Stimulated activated CD4-positive, alpha-beta T cell treated with anti-CD3 and anti-CD28 coated beads, Interleukin-12 subunit alpha, Interleukin-12 subunit beta, amount 100 ng/mL, for 48 hours (primary cell): ENCODE measurements at regions not wholly inside any gene's neighbourhood (a gene's known extent, or its start where the extent isn't known, plus 50 kb on each side); places are given as distances from the start of the nearest gene placed in this dataset.
A peak's percentile ranks its signal among the peaks of the same experiment; 100 is the strongest.

Source experiments
- DNase-seq, 3 donors: peaks; one replicate each; pipeline ENCODE4 v3.0.0-alpha.2; 2020; ENCODE audit warnings: low read depth in 2 of 3, low spot score in 1 of 3

DNA sequence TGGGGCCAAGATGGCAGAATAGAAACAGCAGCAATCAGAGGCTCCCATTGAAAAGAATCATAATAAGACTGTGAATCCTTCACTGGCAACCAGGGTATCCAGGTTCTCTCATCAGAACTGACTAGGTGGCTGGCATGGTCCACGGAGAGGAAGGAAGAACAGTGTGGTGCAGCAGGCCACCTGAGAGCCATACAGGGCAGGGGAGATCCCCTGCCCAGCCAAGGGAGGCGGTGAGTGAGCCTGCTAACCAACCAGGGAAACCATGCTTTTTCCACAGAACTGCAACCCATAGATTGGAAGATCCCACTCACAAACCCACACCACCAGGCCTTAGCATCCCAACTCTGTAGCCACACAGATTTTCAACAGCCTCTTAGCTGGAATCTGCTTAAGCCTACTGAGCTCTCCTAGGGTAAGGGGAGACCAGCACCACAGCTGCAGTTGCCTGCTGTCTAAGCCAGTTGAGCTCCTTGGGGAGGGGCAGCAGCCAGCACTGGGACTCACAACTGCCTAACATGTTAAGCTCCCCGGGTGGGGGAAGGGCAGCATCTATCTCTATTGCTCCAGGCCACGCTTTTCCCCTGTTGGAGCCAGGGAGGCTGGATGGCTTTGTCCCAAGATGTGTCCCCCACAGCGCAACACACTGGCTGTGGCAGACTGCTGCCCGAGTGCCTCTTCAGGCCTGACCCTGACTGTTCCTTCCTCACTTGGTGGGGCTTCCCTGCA, 342.6 kb upstream of the CCDC196 start:
- no peak for DNase-seq

DNA sequence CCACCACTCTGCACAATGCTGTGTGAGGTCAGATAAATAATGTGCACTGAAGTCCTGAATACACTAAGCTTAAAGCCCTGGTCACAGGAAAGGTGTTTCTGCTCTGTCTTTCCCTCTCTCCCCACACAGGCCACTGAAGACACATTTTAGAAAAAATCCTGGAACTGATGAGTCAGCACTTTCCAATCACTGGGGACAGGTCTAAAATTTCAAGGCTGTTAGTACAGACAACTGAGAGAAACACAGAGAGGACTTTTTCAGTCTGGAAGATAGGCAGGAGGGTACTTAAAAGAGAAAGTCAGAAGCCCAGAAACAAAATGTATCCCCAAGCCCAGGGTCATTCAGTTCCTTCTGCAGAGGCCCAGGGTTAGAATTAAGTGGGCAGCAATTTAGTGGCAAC, 333.9 kb upstream of the CCDC196 start:
- DNase-seq: no peak

DNA sequence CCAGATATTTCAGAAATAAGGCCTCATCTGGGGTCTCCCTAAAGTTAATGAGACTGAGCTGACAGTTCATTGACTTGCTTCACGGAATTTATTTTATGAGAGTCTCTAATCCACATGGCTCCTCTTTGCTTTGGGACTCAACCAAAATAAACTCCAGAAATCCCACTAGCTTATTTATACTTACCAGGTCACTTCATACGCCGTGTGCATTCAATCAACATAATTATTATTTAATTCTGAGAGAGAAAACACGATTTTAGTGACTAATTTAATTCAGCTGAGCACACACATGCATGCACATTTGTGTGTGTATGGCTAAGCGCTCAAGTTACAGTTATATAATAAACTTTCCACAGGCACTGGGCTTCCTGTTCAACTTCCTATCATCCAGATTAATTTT, 333.4 kb upstream of the CCDC196 start:
- no peak for DNase-seq

DNA sequence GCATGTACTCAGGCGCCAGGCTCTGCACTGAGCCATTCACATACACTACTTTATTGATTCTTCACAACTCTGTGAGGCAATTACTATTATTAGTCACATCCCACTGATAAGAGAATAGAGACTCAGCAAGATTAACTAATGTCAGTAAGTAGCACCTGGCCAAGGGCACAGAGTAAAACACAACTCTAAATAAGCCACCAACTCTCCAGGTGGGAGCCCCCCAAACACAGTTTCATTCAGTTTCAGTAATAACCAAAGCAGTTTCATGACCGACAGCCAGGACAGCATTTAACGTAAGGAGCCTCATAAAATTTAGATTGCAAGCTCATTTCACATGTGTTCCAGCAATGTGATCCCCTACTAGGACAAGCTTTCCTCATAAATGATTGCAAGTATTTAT, 323.1 kb upstream of the CCDC196 start:
- DNase-seq: no peak

DNA sequence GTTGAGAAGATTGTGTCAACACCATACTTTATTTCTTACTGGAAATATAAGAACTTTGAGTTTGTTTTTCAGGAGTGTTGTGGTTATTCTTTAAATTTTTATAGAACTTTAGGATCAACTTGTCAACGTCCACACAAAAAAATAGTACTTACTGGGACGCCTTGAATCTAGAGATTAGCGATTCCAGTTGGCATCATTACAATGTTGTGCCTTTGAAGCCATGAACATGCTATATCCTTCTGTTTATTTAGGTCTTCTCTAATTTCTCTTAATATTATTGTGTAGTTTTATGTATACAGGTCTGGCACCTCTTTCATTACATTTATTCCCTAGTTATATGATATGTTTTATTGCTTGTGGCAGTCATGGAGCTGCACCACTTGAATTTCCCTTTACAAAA, 320.8 kb upstream of the CCDC196 start:
- DNase-seq: no peak

DNA sequence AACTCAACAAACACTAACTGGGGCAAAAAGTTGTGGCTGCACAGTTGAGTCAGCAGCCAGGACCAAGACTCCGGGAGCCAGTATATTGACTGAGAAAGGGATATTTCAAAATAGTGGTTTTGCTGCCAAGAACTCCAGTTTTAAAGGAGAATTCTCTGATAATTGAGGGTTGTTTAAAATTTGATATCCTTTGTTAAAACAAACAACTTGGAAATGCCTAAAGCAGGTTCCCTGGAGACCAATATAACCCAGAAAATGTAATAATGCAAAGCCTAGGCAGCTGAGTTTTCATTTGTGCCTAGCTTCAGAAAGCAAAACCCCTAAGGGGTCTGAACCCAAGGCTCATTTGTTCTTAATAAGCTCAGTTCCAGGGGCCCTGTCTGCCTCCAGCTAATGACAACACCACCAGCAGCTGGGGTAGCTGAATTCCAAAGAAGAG, 311.7 kb upstream of the CCDC196 start:
- no peak for DNase-seq

DNA sequence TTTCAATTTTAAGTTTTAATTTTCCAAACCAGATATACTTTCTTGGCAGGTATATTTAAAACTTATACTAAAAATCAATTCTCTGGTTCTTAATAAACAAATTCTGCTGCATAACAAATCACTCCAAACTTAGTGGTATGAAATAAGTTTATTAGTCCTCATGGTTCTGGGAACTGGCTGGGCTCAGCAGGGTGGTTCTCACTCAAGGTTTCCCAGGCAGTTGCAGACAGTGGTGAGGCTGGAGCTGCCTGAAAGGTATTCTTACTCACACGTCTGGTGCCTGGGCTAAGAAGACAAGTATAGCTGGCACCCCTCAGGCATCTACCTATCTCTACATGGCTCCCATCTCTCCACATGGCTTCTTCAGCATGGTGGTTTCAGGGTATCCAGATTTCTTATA, 308.2 kb upstream of the CCDC196 start:
- DNase-seq: no peak

DNA sequence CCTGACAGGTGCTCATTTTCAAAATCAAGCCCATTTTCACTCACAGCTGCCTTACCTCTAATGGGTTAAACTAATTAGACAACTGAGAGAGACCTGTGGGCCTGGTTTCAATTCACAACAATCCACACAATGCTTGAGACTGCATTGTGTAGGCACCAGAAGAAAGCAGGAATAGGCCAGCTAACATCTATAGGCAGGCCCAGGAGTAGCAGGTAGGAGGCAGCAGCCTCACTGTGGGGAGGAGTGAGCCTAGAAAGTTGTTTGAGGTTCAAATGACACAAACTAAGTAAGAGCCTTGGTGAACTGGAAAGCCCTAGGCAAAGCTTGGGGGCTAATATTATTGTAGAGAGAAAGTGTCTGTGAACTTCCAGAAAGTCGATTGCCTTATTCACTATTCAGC, 289.5 kb upstream of the CCDC196 start:
- DNase-seq: no peak

DNA sequence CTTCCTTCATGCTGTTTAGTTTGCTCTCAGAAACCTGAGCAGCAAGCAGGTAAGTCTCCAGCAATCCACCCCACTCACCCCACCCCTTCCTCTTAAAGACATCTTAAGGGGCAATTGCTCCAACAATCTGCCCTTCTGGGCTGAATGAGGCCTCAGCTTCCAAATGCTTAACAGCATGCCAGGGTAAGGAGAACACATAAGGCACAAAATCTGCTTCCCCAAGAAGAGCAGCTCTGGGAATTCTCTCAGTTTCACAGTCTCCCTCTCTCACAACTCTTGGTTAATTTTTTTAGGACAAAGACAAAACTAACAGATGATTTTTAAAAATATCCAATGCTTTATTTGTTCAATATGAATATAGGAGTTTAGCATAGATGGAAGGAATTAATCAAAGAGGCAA, 288.9 kb upstream of the CCDC196 start:
- DNase-seq: no peak

DNA sequence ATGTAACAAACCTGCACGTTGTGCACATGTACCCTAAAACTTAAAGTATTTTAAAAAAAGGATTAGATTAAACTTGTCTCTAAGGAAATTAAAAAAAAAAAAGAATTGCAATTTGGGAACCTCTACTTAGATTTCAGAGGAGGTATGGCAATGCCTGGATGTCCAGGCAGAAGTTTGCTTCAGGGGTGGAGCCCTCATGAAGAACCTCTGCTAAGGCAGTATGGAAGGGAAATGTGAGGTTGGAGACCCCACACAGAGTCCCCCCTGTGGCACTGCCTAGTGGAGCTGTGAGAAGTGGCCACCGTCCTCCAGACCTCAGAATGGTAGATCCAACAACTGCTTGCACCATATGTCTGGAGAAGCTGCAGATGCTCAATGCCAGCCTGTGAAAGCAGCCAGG, 279.6 kb upstream of the CCDC196 start:
- no peak for DNase-seq

DNA sequence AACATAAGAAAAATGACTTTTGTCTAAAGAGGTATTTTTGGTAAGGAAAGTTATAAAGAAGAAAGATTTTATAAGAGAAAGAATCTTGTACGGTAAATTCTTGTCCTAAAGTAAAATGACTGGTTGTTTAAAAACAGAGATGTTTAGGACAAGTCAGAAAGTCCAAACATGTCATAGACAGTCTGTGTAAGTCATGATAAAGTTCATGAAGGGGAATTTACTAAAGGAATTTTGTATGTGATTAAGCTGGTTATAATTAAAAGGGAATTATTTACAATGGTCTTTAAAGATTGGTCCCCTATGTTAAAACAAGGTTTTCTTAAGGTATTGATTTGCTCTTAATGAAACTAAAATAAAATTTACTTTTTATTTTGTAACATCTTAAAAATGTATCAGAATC, 269.4 kb upstream of the CCDC196 start:
- no peak for DNase-seq

DNA sequence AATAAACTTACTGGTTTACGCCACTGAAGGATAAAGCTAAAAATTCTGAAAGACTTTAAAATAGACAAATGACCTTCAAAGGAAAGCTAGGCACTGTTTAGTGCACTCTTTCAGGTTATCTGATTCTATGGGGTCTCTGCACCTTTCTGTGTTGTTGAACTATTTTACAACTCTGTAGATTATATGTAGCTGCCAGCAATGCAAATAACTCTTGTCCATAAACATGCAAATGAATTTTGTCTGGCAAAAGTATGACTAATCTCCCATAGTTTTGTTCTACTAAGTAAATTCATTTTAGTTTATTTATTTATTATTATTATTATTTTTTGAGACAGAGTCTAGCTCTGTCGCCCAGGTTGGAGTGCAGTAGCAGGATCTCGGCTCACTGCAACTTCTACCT, 266.3 kb upstream of the CCDC196 start:
- no peak for DNase-seq

DNA sequence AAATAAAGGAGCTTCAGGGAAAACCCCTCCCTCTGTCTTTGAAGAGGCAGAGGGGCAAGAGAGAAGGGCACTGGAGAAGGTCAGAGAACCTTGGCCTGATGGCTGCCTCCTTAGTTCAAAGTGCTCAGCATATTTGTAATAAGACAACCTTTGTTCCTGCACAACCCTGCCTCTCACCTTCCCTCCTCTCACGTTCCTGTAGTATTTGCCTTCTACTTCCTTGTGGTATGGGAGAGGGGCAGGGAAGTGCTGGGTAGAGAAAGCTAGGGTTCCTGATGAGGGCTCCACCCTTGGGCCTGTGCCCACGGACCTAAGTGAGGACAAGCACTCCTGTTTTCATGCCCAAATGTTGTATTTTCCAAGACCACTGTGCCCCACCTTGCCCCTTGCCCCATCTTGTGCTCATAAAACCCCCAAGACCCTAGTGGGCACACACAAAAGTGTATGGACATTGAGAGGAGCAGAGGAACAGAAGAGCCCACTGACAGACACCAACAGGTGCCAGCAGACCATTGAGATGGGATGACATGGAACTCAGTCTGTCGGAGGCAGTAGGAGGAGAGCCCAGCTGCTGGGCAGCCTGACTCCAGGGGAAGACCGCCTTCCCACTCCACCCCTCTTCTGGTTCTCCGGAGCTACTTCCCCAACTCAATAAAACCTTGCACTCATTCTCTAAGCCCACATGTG, 261.5 kb upstream of the CCDC196 start:
- DNase-seq: no peak

DNA sequence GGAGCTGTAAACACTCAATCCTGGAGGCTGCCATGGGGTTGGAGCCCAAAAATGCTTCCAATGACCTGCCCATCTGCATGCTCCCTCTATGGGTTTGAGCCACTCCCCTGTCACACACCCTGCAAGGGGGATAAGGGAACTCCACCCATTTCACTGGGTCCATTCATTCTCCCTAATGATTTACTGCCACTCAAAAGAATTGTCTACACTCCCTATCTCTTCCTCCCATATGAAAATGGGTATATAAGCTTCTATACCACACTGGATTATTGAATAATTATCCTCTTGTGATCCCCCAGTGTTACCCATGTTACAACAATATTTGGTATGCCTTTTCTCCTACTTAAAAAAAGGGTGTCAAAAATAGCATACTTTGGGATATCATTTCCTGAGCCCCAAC, 260.8 kb upstream of the CCDC196 start:
- DNase-seq: no peak

DNA sequence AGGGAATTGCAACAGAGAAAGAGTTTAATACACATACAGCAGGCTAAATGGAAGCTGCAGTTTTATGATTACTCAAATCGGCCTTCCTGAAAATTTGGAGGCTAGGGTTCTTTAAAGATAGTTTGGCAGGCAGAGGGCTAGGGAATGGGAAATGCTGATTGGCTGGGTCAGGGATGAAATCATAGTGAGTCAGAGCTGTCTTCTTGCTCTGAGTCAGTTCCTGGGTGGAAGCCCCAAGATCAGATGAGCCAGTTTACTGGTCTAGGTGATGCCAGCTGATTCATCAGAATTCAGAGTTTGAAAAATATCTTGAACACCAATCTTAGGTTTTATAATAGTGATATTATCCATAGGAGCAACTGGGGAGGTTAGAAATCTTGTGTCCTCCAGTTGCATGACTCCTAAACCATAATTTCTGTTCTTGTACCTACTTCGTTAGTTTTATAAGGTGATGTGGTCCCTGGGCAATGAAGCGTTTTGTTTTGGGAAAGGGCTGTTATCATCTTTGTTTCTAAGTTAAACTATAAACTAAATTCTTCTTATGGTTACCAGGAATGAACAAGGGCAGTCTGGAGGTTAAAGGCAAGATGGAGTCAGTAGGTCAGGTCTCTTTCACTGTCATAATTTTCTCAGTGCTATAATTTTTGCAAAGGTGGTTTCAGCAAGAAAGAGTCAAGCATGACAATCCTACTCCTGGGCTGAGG, 257.8 kb upstream of the CCDC196 start:
- DNase-seq: peak; percentile 8 to 32 (median 12)

DNA sequence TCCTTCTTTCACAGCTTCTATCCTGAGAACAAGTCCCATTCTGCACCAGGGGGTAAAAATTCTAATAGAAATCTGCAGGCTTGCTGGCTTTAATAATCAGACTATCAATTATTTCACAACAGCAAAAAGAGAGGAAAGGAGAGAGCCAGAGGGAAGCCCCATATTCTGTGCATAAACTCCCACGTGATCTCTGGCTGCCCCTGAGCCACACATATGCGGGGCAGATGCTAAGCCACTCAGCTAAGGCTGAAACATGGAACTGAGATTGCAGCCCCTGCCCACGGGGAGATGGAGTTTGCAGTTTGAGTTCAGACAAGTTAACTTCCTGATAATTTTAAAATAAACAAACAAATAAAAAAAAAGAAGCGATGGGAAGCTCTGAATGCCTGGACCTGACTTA, 254.4 kb upstream of the CCDC196 start:
- no peak for DNase-seq

DNA sequence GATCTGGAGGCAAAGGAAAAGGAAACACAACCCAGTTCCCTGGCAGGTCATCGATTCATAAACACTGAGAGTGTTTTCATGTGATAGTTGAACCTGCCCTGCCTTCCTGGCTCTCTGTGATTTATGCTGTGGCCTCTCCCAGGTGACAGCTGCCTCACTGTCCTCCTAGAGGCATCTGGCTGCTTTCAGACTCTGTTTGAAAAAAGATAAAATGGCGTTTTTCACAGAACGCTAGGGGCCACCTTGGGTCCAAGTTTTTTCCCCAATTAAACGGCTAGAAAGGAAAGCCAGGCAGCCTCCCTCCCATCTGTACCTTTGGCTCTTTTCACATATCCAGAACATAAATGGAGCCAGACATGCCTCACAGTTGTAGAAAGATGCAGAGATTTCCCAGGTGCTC, 252.6 kb upstream of the CCDC196 start:
- DNase-seq: no peak

DNA sequence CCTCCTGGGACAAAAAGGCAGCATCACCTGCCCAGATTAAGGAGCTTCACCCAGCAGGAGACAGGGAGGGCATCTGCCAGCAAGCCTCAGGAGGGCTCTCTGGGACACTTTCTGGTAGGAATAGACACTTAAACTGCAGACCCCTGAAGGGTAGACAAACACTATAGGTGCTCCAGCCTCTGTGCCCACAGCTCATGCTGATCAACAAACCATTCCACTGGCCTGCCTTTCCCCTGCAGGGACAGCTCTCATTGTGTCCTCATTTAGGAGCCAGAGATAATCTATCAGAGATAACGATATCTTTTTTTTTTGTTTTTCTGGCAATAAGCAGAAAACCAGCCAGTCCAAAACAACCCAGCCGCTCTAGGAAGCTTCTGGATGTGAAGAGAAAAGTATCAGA, 251.8 kb upstream of the CCDC196 start:
- DNase-seq: no peak

DNA sequence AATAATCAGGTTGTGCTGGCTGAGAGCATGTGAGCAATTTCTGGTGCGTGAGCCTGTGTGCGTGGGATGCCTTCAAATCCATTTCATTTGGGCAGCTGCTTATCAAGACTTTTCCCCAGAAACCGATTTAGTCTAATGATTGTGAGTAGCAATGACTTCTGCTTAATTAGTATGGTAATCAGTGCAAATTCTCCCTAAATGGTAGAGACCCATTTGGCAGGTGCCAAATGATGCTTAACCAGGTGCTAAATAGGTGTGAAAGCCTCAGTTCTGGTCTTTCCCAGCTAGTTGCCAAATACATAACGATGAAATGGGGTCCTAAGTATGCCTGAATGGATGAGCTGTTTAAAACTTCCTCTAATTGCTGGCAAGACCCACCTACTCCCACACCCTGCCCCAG, 248.4 kb upstream of the CCDC196 start:
- no peak for DNase-seq

DNA sequence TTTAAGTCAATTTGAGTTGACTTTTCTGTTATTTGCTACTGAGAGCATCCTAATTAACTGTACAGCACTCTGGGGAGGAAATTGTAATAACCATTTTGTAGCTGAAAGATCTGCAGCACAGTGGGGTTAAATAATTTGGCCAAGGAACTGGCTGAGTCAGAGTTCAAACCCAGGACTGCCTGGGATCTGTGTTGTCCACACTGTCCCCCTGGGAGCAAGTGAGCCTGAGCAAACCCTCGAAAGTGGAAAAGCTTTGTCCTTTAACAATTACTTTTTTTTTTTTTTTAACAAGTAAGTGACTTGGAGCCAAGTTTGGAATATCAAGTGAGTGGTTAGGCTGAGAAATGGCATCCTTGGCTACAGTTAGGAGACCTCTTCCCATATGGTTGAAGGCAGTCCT, 247.2 kb upstream of the CCDC196 start:
- DNase-seq: no peak

DNA sequence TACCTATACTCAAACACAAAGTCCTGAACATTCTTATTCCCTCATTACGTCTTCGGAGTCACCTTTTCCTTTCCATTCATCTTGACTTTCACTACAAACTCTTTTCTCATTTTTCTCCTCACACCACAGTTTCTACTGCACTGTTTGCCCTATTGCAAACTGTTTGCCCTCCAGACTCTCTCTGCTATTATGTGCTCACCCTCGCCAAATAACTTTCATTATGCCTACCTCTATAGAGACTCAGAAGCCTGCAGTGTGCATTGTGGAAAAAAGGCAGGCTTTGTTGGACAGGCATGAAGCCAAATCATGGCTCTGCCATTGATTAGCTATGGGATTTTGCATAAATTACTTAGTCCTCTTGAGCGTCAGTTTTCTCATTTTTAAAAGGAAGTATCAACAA, 246.6 kb upstream of the CCDC196 start:
- DNase-seq: no peak

DNA sequence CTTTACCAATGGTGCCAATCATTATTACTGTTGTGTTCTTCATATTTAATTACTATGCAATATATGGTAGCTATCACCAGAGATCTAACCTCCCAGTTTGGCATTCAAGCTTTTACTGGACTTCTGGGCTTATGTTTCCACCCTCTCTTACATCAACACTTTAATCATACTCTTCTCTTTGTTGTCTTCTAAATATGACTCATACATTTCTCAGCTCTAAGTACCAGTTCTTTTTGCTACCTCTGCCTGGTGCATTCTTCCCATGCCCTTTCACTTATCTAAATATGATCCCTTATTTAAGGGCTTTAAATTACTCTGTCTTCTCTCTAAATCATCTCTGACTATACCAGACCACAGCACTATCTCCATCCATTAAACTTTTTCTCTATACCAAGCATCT, 246.1 kb upstream of the CCDC196 start:
- DNase-seq: no peak
